A673 (cell line): ENCODE measurements at regions not wholly inside any gene's neighbourhood (a gene's known extent, or its start where the extent isn't known, plus 50 kb on each side); places are given as distances from the start of the nearest gene placed in this dataset.

Experiments used
- CTCF ChIP-seq: fragments of 300-800, 200-600 bp; sonication (generic); conservative IDR thresholded peaks from 2 replicates; pipeline ENCODE4 v1.5.1; 2017; ENCODE audit warnings: low read depth, mild to moderate bottlenecking, antibody characterized with exemption, low read length, moderate library complexity, mixed read lengths
- EZH2 ChIP-seq: fragments of 200-600 bp; sonication (generic); IDR thresholded peaks from 2 replicates; pipeline ENCODE4 v1.6.1; 2017; ENCODE audit warnings: borderline replicate concordance, low read depth, mild to moderate bottlenecking, mixed read lengths, antibody characterized with exemption, low read length; ENCODE audit not compliant: poor library complexity, severe bottlenecking

GRCh38 chr13:27347211-27347772 is 76.7 kb downstream of the RASL11A start:
- TF ChIP-seq CTCF (no peak), EZH2 (no peak)
